AG09309 (cell line): ENCODE measurements at regions not wholly inside any gene's neighbourhood (a gene's known extent, or its start where the extent isn't known, plus 50 kb on each side); places are given as distances from the start of the nearest gene placed in this dataset.

Experiments used
- DNase-seq: peaks from one replicate; pipeline ENCODE4 v3.0.0-alpha.2; 2010; ENCODE audit warnings: low read depth
- H3K4me3 ChIP-seq: 2 replicates; pipeline ENCODE4 v1.5.1; 2011; ENCODE audit warnings: mild to moderate bottlenecking, low read depth, low read length, moderate library complexity; ENCODE audit not compliant: control insufficient read depth
- CTCF ChIP-seq: IDR thresholded peaks from 2 replicates; pipeline ENCODE4 v1.5.1; 2011; ENCODE audit warnings: mild to moderate bottlenecking, low read depth, low read length, inconsistent platforms; ENCODE audit not compliant: insufficient read depth, control insufficient read depth; ENCODE audit errors: missing control alignments

DNA sequence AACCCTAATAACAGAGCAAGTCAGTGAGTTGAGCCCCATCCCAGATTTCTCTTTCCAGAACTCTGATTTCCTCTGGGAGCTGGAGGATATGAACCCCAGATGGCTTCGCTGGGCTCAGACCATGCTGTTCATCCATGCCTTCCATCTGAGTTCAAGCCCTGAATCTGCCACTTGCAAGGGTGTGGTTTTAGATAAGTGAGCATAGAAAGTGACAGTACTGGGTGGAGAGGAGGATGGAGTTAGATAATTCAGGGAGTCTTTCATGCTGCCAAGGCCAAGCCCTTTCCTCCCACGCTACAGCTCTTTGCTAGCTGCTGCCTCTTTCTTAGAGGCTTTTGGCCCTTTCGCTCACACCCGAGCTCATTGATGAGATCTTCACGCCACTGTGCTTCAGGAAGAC, 57.2 kb upstream of the MAFB start:
- no peak for DNase-seq
- no peak for TF ChIP-seq CTCF
- H3K4me3 ChIP-seq = no peak overlapping the region

DNA sequence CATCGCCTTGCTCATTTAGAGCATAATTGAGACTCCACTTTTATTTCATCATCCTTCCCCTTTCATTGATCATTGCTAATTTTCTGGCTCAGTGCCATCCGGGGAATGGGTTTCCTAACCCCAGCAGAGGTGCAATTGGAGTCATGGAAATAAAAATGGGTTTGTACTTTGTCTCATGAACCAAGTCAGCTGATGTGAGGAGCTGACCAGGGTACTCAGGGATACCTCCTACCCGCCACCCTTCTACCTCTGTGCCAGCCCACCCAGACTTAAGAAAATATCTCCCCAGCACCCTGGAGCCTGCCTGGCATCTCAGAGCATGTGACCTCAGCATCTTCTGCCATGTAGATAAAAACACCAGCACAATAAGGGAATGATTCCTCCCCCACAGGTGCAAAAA, 59.1 kb upstream of the MAFB start:
- no peak for DNase-seq
- H3K4me3 ChIP-seq = no peak overlapping the region

GRCh38 chr20:40749985-40750506, 61.0 kb upstream of the MAFB start:
- TF ChIP-seq CTCF = no peak
- H3K4me3 ChIP-seq = no peak overlapping the region

More for the DNA sequence above, 59.1 kb upstream of the MAFB start:
- no peak for TF ChIP-seq CTCF

GRCh38 chr20:40750541-40751035, 61.6 kb upstream of the MAFB start:
- TF ChIP-seq CTCF = no peak
- no peak for DNase-seq
- no peak overlapping the region for H3K4me3 ChIP-seq

More at GRCh38 chr20:40749985-40750506, 61.0 kb upstream of the MAFB start:
- no peak for DNase-seq

GRCh38 chr20:40753472-40753871, 64.4 kb upstream of the MAFB start:
- DNase-seq = no peak

GRCh38 chr20:40754339-40754943, 65.4 kb upstream of the MAFB start:
- no peak overlapping the region for H3K4me3 ChIP-seq
- TF ChIP-seq CTCF = no peak
- DNase-seq = no peak

More at GRCh38 chr20:40753472-40753871, 64.4 kb upstream of the MAFB start:
- TF ChIP-seq CTCF = no peak
- H3K4me3 ChIP-seq = no peak overlapping the region

- no peak overlapping the region for H3K4me3 ChIP-seq
- no peak for DNase-seq
- TF ChIP-seq CTCF = no peak
Observed at GRCh38 chr20:40757087-40757486, 68.1 kb upstream of the MAFB start.
